GM12878 (cell line): ENCODE measurements at regions not wholly inside any gene's neighbourhood (a gene's known extent, or its start where the extent isn't known, plus 50 kb on each side); places are given as distances from the start of the nearest gene placed in this dataset.

Experiments
- ATAC-seq: fragments of 200-7000 bp; cut with Tn5 transposase; 3 replicates; pipeline ENCODE4 v1.9.1; 2020; ENCODE audit warnings: mild to moderate bottlenecking, moderate library complexity
- BruUV-seq: library from RNA; stranded (reverse); fragments of 400-500 nt; replicated peaks from 2 replicates; lab custom pipeline; 2021; lab: Mats Ljungman, UMichigan
- CTCF ChIA-PET: fragments of 300-600 bp; sonication (Branson Sonifier 250); formaldehyde crosslinking; extraction: SDS; loops from one replicate; lab custom pipeline; 2021; ENCODE audit warnings: inconsistent platforms; lab: Yijun Ruan, JAX
- POLR2A ChIA-PET: fragments of 350-600 bp; formaldehyde crosslinking; extraction: SDS; loops from one replicate; lab custom pipeline; 2021; ENCODE audit warnings: inconsistent platforms; lab: Charles Lee
- RAD21 ChIA-PET: fragments of 300-600 bp; sonication (Branson Sonifier 250); formaldehyde crosslinking; loops from one replicate; lab custom pipeline; 2023; ENCODE audit warnings: antibody characterized with exemption; ENCODE audit not compliant: unreplicated experiment; lab: Charles Lee
- SMC1A ChIA-PET: fragments of 300-600 bp; sonication (Branson Sonifier 250); formaldehyde crosslinking; loops from one replicate; lab custom pipeline; 2023; ENCODE audit not compliant: unreplicated experiment, uncharacterized antibody; lab: Charles Lee
- DNase-seq: peaks from one replicate; pipeline ENCODE4 v3.0.0-alpha.2; 2011; ENCODE audit warnings: low read depth, low spot score
- FAIRE-seq: peaks from 3 replicates; lab custom pipeline; 2011; peaks lifted over from hg19 to GRCh38; lab: Jason Lieb, UNC
- H2AFZ ChIP-seq: 2 replicates; pipeline ENCODE4 v1.6.0; 2011; ENCODE audit warnings: low read depth, low read length, control low read depth; ENCODE audit not compliant: control insufficient read depth
- H3K27ac ChIP-seq: 2 replicates; pipeline ENCODE4 v1.5.1; 2011; ENCODE audit warnings: control low read depth; ENCODE audit not compliant: control insufficient read depth, insufficient read depth
- H3K27me3 ChIP-seq, 2 experiments: replicated peaks in 1 of 2; 2 replicates each; pipeline versions ENCODE4 v1.6.0 to v1.6.1; 2011; ENCODE audit warnings: low read length in 1 of 2; ENCODE audit not compliant: control insufficient read depth in 2 of 2, insufficient read depth in 2 of 2
- H3K36me3 ChIP-seq, 2 experiments: 2 replicates each; pipeline ENCODE4 v1.5.1; 2011; ENCODE audit warnings: low read length in 1 of 2; ENCODE audit not compliant: control insufficient read depth in 2 of 2, insufficient read depth in 2 of 2
- H3K4me1 ChIP-seq: 2 replicates; pipeline ENCODE4 v1.6.1; 2011; ENCODE audit warnings: mild to moderate bottlenecking, low read length, moderate library complexity, mixed read lengths; ENCODE audit not compliant: control insufficient read depth, insufficient read depth
- H3K4me2 ChIP-seq: 2 replicates; pipeline ENCODE4 v1.6.0; 2011; ENCODE audit warnings: control low read depth; ENCODE audit not compliant: control insufficient read depth, insufficient read depth
- H3K4me3 ChIP-seq: fragments of 200-600 bp; sonication (generic); 2 replicates; pipeline ENCODE4 v1.5.1; 2016
- H3K79me2 ChIP-seq: 2 replicates; pipeline ENCODE4 v1.6.0; 2011; ENCODE audit warnings: low read length; ENCODE audit not compliant: control insufficient read depth, insufficient read depth
- H3K9ac ChIP-seq: 2 replicates; pipeline ENCODE4 v1.8.0; 2011; ENCODE audit warnings: low read length, control low read depth, mixed read lengths; ENCODE audit not compliant: control insufficient read depth, insufficient read depth
- H3K9me3 ChIP-seq: replicated peaks from 3 replicates; pipeline ENCODE4 v1.5.1; 2011; ENCODE audit warnings: mild to moderate bottlenecking, low read length; ENCODE audit not compliant: control insufficient read depth, insufficient read depth
- H4K20me1 ChIP-seq: 2 replicates; pipeline ENCODE4 v1.6.0; 2011; ENCODE audit not compliant: control insufficient read depth, insufficient read depth
- BRCA1 ChIP-seq: IDR thresholded peaks from 2 replicates; pipeline ENCODE4 v1.6.1; 2011; ENCODE audit warnings: low read depth, low read length, improper control_type of control experiment
- JUNB ChIP-seq: IDR thresholded peaks from 2 replicates; pipeline ENCODE4 v1.6.1; 2016; ENCODE audit warnings: antibody characterized with exemption, mild to moderate bottlenecking
- KAT2A ChIP-seq: conservative IDR thresholded peaks from 2 replicates; pipeline ENCODE4 v1.6.1; 2011; ENCODE audit warnings: low read depth, low read length; ENCODE audit not compliant: control insufficient read depth
- NFXL1 ChIP-seq: fragments of 450-650 bp; IDR thresholded peaks from 2 replicates; pipeline ENCODE4 v1.6.1; 2017; ENCODE audit warnings: antibody characterized with exemption, mild to moderate bottlenecking, borderline replicate concordance
- PAX8 ChIP-seq: fragments of 450-650 bp; IDR thresholded peaks from 2 replicates; pipeline ENCODE4 v1.6.1; 2017; ENCODE audit warnings: mild to moderate bottlenecking, moderate library complexity
- STAT3 ChIP-seq: IDR thresholded peaks from 2 replicates; pipeline ENCODE4 v1.6.1; 2011; ENCODE audit warnings: low read depth, low read length, improper control_type of control experiment
- ZNF622 ChIP-seq: fragments of 450-650 bp; IDR thresholded peaks from 2 replicates; pipeline ENCODE4 v1.6.1; 2017; ENCODE audit warnings: mild to moderate bottlenecking, inconsistent platforms
- WGBS: methylation state at CpG from one replicate; pipeline ENCODE4 v1.1.6; 2016; ENCODE audit warnings: low lambda C conversion rate; ENCODE audit not compliant: insufficient replicate concordance, insufficient coverage; ENCODE audit errors: missing lambda C conversion rate; 5-methylcytosine and 5-hydroxymethylcytosine counted together
- in situ Hi-C: fragments of 300-500 bp; cut with MboI; formaldehyde crosslinking; loops from 9 replicates; pipeline ENCODE4 v1.14.3; 2018; ENCODE audit warnings: mixed read lengths
- intact Hi-C: fragments of 100-400 bp; cut with micrococcal nuclease; formaldehyde crosslinking; loops from one replicate; pipeline ENCODE4 v1.14.2; 2022; ENCODE audit not compliant: unreplicated experiment
- TF ChIP-seq, protein P1 (sequence below): fragments of 450-650 bp; IDR thresholded peaks from 2 replicates; pipeline ENCODE4 v1.6.1; 2016; ENCODE audit warnings: mild to moderate bottlenecking
- TF ChIP-seq, protein P2 (sequence below), 3 experiments: IDR thresholded peaks in 2 of 3; conservative IDR thresholded peaks in 1 of 3; 2 replicates each; pipeline ENCODE4 v1.5.1; 2011; ENCODE audit warnings: low read depth in 3 of 3, low read length in 3 of 3, mild to moderate bottlenecking in 3 of 3, control low read depth in 2 of 3, moderate library complexity in 2 of 3, inconsistent platforms in 1 of 3, mixed read lengths in 1 of 3; ENCODE audit not compliant: control insufficient read depth in 2 of 3, insufficient read depth in 1 of 3; ENCODE audit errors: extremely low read depth in 1 of 3

DNA sequence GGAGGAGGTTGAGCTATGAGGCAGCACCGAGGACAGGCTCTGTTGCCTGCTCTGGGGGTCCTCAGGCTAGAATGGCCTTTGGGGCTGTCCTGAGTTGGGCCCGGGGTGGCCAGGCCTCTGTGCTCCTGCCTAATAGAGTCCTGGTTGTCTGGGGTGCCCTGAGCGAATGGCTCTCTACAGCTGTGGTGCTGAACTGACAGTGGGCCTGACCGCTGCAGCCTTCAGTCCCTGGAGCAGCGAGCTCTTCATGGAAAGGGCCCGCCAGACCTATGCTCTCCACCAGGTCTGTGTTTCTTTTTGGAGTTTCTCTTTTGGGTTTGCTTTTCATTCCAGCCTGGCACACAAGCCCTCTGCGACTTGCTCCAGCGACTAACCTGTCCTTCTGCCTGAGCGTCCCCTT, 679.0 kb upstream of the RAB6C start:
- Histone ChIP-seq H3K27me3 (0 out of 4 replicates have a peak, but pooled peaks cover 0 to 2% of the 10 kb centered on the region in 2 experiments), H3K4me1 (no peaks in the 10 kb centered on the region), H4K20me1 (no peaks in the 10 kb centered on the region), H3K27ac (no peak overlapping the region), H3K4me3 (no peak overlapping the region), H3K9me3 (no peaks in the 10 kb centered on the region; the same call in 2 of the 3 replicates), H2AFZ (no peak overlapping the region), H3K36me3 (no peaks in the 10 kb centered on the region), H3K79me2 (no peaks in the 10 kb centered on the region), H3K4me2 (no peak overlapping the region), H3K9ac (no peak overlapping the region)
- no TSS peak for BruUV-seq
- no peak for FAIRE-seq
- ChIA-PET RAD21 (no interaction called here), CTCF (no interaction called here), SMC1A (no interaction called here), POLR2A (no interaction called here)
- 27% methylated on average over 9 of the region's 9 CpGs for WGBS
- intact Hi-C loops (no loop called here), in situ Hi-C loops (no loop called here)
- no peak for DNase-seq
- TF ChIP-seq ZNF622 (no peak), KAT2A (no peak)
- ATAC-seq, result no peak

DNA sequence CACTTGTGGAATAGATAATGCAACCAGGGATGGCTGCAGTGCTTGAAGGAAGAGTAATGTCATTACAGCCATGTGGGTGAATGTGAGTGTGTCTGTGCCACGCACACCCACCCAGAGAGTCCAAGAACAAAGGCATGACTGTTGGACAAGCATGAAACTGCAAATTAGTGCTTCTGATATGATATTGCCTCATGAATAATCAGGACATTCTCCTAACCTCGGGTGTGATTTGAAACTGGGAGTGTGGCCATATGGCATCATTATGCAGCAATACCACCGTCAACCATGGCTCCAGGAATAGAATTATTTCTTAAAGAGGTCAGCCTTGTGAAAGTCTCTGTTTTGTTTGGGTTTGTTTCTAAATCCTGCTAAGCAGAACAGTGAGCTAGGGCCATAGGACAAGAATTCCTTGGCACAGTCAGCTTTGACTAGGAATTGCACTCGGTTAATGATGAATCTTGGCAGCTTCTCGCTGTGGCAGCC, 678.0 kb upstream of the RAB6C start:
- H3K4me3 ChIP-seq, result no peak overlapping the region
- DNase-seq, result no peak
- CTCF ChIA-PET, result interaction anchor here (0.7 kb wide), 1 partner anchor 38 kb away, joined by 4 read pairs; no protein-coding TSS in a partner anchor
- 13% methylated on average over 5 of the region's 5 CpGs for WGBS
- no peaks in the 10 kb centered on the region for H3K36me3 ChIP-seq
- BruUV-seq, result no TSS peak
- H3K4me2 ChIP-seq, result no peak overlapping the region
- H3K9ac ChIP-seq, result no peak overlapping the region
- in situ Hi-C loops, result no loop called here
- no peak for TF ChIP-seq JUNB
- TF ChIP-seq, protein P1, sequence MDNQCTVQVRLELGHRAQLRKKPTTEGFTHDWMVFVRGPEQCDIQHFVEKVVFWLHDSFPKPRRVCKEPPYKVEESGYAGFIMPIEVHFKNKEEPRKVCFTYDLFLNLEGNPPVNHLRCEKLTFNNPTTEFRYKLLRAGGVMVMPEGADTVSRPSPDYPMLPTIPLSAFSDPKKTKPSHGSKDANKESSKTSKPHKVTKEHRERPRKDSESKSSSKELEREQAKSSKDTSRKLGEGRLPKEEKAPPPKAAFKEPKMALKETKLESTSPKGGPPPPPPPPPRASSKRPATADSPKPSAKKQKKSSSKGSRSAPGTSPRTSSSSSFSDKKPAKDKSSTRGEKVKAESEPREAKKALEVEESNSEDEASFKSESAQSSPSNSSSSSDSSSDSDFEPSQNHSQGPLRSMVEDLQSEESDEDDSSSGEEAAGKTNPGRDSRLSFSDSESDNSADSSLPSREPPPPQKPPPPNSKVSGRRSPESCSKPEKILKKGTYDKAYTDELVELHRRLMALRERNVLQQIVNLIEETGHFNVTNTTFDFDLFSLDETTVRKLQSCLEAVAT, result no peak
- TF ChIP-seq STAT3, result no peak
- TF ChIP-seq NFXL1, result no peak
- TF ChIP-seq, protein P2, sequence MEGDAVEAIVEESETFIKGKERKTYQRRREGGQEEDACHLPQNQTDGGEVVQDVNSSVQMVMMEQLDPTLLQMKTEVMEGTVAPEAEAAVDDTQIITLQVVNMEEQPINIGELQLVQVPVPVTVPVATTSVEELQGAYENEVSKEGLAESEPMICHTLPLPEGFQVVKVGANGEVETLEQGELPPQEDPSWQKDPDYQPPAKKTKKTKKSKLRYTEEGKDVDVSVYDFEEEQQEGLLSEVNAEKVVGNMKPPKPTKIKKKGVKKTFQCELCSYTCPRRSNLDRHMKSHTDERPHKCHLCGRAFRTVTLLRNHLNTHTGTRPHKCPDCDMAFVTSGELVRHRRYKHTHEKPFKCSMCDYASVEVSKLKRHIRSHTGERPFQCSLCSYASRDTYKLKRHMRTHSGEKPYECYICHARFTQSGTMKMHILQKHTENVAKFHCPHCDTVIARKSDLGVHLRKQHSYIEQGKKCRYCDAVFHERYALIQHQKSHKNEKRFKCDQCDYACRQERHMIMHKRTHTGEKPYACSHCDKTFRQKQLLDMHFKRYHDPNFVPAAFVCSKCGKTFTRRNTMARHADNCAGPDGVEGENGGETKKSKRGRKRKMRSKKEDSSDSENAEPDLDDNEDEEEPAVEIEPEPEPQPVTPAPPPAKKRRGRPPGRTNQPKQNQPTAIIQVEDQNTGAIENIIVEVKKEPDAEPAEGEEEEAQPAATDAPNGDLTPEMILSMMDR (IDR thresholded peaks at IDR 0.05 in 2 of 3, conservative IDR thresholded peaks at IDR 0.05 in 1 of 3; ENCODE audit: control insufficient read depth in 2 of 3, extremely low read depth in 1 of 3, insufficient read depth in 1 of 3, low read depth in 3 of 3, low read length in 3 of 3), result no peak
- TF ChIP-seq BRCA1, result no peak
- no peak for TF ChIP-seq PAX8
- TF ChIP-seq, all 136 proteins: peak for 0
- ChIA-PET SMC1A (no interaction called here), RAD21 (no interaction called here), POLR2A (no interaction called here)
- H3K4me1 ChIP-seq, result no peaks in the 10 kb centered on the region
- no peaks in the 10 kb centered on the region; the same call in 2 of the 3 replicates for H3K9me3 ChIP-seq
- H3K27me3 ChIP-seq, result 0 out of 4 replicates have a peak, but pooled peaks cover 0 to 2% of the 10 kb centered on the region in 2 experiments
- no peak for FAIRE-seq
- intact Hi-C loops, result no loop called here
- H3K27ac ChIP-seq, result no peak overlapping the region
- no peak overlapping the region for H2AFZ ChIP-seq
- no peaks in the 10 kb centered on the region for H4K20me1 ChIP-seq
- ATAC-seq, result peak; percentile 22; the same call in 2 of the 3 replicates
- H3K79me2 ChIP-seq, result no peaks in the 10 kb centered on the region
